NB4 (cell line): ENCODE measurements at regions not wholly inside any gene's neighbourhood (a gene's known extent, or its start where the extent isn't known, plus 50 kb on each side); places are given as distances from the start of the nearest gene placed in this dataset.

Experiments
- POLR2A ChIP-seq: IDR thresholded peaks from 2 replicates; pipeline ENCODE4 v1.6.1; 2011; ENCODE audit warnings: mild to moderate bottlenecking; ENCODE audit not compliant: insufficient read length; ENCODE audit errors: extremely low read depth
- TF ChIP-seq, protein P1 (sequence below): IDR thresholded peaks from one replicate; pipeline ENCODE4 v1.5.1; 2012; ENCODE audit warnings: low read depth, low read length

DNA sequence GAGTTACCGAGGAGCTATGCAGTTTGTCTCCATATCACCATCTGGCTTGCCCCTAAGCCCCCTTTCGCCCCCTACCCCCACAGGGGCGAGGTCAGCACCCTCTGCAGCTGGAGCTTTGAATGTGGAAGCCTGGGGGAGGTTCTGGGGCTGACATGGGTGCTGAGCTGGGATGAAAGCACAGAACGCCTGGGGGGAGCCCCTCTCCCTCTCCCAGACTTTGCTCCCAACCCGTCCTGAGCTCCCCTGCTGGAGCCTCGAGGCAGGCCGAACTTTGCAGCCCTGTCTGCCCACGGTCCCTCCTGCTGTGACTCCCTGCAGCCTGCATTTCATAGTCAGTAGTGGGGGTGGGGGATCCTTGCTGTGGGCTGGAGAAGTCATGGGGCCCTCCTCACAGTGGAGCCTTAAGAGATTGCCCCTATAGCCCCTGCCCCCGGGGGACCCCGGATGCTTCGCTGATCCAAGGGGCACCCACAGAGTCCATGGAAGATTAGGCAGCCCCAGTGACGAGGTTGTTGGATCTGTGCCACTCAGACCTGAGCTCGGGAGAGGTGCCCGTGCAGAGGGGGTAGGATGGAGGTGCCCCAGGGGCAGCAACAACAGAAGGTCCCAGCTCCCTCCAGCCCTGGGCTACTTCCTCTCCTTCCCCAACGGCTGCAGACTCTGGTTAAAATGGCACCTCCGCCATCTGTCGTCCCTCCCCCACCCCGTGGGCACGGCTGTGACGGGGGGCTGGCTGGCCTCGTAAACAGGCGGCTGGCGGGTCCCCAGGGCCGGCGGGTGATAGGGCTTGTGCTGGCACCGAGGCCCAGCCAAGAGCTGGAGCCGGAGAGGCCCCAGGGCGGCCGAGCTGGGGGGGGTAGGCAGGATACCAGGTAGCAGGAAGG is 162.0 kb downstream of the C9orf50 start:
- TF ChIP-seq, protein P1, sequence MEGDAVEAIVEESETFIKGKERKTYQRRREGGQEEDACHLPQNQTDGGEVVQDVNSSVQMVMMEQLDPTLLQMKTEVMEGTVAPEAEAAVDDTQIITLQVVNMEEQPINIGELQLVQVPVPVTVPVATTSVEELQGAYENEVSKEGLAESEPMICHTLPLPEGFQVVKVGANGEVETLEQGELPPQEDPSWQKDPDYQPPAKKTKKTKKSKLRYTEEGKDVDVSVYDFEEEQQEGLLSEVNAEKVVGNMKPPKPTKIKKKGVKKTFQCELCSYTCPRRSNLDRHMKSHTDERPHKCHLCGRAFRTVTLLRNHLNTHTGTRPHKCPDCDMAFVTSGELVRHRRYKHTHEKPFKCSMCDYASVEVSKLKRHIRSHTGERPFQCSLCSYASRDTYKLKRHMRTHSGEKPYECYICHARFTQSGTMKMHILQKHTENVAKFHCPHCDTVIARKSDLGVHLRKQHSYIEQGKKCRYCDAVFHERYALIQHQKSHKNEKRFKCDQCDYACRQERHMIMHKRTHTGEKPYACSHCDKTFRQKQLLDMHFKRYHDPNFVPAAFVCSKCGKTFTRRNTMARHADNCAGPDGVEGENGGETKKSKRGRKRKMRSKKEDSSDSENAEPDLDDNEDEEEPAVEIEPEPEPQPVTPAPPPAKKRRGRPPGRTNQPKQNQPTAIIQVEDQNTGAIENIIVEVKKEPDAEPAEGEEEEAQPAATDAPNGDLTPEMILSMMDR: no peak
- TF ChIP-seq POLR2A: no peak
